ENCODE measurements at regions not wholly inside any gene's neighbourhood (a gene's known extent, or its start where the extent isn't known, plus 50 kb on each side); places are given as distances from the start of the nearest gene placed in this dataset.

DNA sequence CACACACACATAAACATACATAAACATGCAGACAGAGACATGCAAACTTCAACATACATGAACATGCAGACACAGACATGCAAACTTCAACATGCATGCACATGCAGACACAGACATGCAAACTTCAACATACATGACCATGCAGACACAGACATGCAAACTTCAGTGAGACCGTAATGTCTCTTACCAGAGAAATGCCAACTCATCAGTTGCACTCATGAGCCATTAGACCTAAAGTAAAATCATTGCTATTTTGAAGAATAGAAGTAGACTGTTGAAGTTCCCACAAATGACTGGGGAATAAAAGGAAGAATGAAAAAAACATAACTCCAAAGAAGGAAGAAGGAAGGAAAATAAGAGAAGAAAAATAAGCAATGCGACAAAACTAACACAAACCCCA is 1044.0 kb upstream of the TMEM132C start:
- TF ChIP-seq, protein P1, sequence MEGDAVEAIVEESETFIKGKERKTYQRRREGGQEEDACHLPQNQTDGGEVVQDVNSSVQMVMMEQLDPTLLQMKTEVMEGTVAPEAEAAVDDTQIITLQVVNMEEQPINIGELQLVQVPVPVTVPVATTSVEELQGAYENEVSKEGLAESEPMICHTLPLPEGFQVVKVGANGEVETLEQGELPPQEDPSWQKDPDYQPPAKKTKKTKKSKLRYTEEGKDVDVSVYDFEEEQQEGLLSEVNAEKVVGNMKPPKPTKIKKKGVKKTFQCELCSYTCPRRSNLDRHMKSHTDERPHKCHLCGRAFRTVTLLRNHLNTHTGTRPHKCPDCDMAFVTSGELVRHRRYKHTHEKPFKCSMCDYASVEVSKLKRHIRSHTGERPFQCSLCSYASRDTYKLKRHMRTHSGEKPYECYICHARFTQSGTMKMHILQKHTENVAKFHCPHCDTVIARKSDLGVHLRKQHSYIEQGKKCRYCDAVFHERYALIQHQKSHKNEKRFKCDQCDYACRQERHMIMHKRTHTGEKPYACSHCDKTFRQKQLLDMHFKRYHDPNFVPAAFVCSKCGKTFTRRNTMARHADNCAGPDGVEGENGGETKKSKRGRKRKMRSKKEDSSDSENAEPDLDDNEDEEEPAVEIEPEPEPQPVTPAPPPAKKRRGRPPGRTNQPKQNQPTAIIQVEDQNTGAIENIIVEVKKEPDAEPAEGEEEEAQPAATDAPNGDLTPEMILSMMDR (IDR thresholded peaks at IDR 0.05), result no peak
- TF ChIP-seq POLR2A (IDR thresholded peaks at IDR 0.05), result no peak
